ENCODE measurements at regions not wholly inside any gene's neighbourhood (a gene's known extent, or its start where the extent isn't known, plus 50 kb on each side); places are given as distances from the start of the nearest gene placed in this dataset.
"Not testable (repeated sequence)": the region's sequence is repeated elsewhere in the genome, so short reads cannot be mapped to it uniquely, and the experiment has no call there.

GRCh38 chr7:153052206-153052605 lies 292.7 kb downstream of the ACTR3B start:
- DNase-seq (ENCODE audit: insufficient read length) (no peak), FAIRE-seq (no peak)
- TF ChIP-seq POLR2A (IDR thresholded peaks at IDR 0.05; ENCODE audit: low read depth, low read length) = no peak
- no peak for TF ChIP-seq TAF1 (IDR thresholded peaks at IDR 0.05; ENCODE audit: borderline replicate concordance, low read depth, low read length)
- no peak for TF ChIP-seq POLR2AphosphoS5 (IDR thresholded peaks at IDR 0.05; ENCODE audit: low read depth, low read length)

DNA sequence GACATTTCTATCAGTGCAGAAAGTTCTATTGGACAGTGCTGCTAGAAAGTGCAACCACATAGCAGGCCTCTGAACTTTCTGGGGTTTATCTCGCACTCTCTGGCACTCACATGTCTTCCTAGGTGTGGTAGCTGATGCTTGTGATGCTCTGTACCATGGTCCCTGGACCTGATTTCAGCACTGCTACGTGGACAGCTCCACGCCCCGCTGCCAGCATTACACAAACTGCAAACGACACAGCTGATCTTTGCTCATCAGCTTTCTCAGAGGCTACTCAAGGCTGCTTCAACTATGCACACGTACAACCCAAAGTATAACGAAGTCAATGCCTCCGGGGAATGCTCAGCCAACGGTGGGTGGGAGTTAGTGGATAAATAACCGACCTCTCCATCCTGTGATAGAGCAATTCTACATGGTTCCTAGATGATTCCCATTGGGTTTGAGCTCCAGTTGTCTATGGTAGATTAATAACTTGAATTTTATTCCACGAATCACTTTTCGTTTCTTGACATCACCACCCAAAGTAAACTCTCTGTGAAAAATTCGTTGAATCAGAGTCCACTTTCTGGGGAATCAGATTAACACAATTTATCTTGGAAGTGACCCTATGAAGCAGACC lies 302.5 kb downstream of the ACTR3B start:
- FAIRE-seq (no peak), DNase-seq (ENCODE audit: insufficient read length) (no peak)
- TF ChIP-seq POLR2AphosphoS5 (IDR thresholded peaks at IDR 0.05; ENCODE audit: low read depth, low read length) (no peak), TAF1 (IDR thresholded peaks at IDR 0.05; ENCODE audit: borderline replicate concordance, low read depth, low read length) (no peak), POLR2A (IDR thresholded peaks at IDR 0.05; ENCODE audit: low read depth, low read length) (no peak)

DNA sequence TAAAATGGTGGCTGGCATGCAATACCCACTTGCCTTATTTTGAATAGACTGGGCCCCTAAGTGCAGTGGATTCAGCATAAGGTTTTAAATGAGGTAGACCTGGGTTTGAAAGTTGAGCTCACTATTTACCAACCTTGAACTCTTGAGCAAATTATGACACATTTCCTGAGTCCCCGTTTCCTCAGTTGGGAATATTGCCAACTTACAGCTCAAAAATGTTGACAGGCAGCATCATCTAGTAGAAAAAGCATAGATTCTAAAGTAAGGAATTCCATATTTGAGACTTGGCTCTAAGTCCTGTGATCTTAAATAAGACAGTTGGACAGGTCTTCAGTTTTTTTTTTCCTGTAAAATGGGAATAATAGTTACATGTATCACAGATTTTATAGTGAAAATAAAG lies 305.5 kb downstream of the ACTR3B start:
- TF ChIP-seq POLR2A (IDR thresholded peaks at IDR 0.05; ENCODE audit: low read depth, low read length) = no peak
- no peak for TF ChIP-seq POLR2AphosphoS5 (IDR thresholded peaks at IDR 0.05; ENCODE audit: low read depth, low read length)
- TF ChIP-seq TAF1 (IDR thresholded peaks at IDR 0.05; ENCODE audit: borderline replicate concordance, low read depth, low read length) = no peak
- no peak for DNase-seq (ENCODE audit: insufficient read length)
- no peak for FAIRE-seq

DNA sequence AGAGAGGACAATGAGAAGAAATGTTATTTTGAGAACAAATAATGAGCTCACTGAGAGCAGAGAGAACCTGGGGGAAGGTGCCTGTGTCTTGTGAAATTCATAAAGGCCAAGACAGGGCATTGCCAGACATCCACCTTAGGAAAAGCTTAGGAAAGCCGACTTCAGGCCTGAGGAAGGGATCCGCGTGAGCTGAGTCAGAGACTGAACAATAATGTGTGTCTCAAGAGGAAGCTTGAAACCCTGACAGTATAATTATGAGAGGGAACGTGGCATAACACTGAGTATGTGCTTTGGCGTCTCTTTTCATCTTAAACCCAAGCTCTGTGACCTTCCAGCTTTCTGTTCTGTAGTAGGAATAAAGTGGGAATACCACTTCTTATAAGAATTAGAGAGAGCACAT lies 307.2 kb downstream of the ACTR3B start:
- DNase-seq (ENCODE audit: insufficient read length) = no peak
- TF ChIP-seq TAF1 (IDR thresholded peaks at IDR 0.05; ENCODE audit: borderline replicate concordance, low read depth, low read length) (no peak), POLR2A (IDR thresholded peaks at IDR 0.05; ENCODE audit: low read depth, low read length) (no peak), POLR2AphosphoS5 (IDR thresholded peaks at IDR 0.05; ENCODE audit: low read depth, low read length) (no peak)
- FAIRE-seq = no peak

DNA sequence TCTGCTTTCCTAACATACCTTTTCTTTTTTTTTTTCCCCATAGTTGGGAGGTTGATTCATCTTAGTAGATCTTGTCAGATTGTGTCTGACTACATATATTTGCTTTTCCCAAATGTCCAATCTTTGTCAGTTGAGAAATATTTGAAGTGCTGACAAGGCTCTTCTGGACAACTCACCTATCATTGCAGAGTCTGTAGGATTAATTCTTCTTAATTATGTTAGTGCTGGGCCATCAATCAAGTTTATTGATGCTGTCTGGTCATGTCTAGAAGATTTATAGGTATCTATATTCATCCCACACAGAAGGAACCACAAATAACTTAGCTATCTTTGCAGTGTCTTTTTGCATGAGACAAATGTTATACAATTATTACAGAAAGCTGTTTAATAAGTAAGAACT lies 310.6 kb downstream of the ACTR3B start:
- no peak for DNase-seq (ENCODE audit: insufficient read length)
- TF ChIP-seq POLR2AphosphoS5 (IDR thresholded peaks at IDR 0.05; ENCODE audit: low read depth, low read length) = no peak
- no peak for TF ChIP-seq TAF1 (IDR thresholded peaks at IDR 0.05; ENCODE audit: borderline replicate concordance, low read depth, low read length)
- no peak for TF ChIP-seq POLR2A (IDR thresholded peaks at IDR 0.05; ENCODE audit: low read depth, low read length)
- FAIRE-seq = no peak

- DNase-seq (ENCODE audit: insufficient read length) (no peak), FAIRE-seq (no peak)
- TF ChIP-seq TAF1 (IDR thresholded peaks at IDR 0.05; ENCODE audit: borderline replicate concordance, low read depth, low read length) (no peak), POLR2A (IDR thresholded peaks at IDR 0.05; ENCODE audit: low read depth, low read length) (no peak), POLR2AphosphoS5 (IDR thresholded peaks at IDR 0.05; ENCODE audit: low read depth, low read length) (no peak)
Measured at GRCh38 chr7:153072806-153073205, 313.3 kb downstream of the ACTR3B start.

DNA sequence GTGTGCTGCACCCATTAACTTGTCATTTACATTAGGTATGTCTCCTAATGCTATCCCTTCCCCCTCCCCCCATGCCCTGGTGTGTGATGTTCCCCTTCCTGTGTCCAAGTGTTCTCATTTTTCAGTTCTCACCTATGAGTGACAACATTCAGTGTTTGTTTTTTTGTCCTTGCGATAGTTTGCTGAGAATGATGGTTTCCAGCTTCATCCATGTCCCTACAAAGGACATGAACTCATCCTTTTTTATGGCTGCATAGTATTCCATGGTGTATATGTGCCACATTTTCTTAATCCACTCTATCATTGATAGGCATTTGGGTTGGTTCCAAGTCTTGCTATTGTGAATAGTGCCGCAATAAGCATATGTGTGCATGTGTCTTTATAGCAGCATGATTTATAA lies 316.7 kb downstream of the ACTR3B start:
- DNase-seq (ENCODE audit: insufficient read length); FAIRE-seq: not testable (repeated sequence)

GRCh38 chr7:153081496-153081895 lies 321.9 kb downstream of the ACTR3B start:
- DNase-seq (ENCODE audit: insufficient read length) (no peak), FAIRE-seq (no peak)
- no peak for TF ChIP-seq POLR2A (IDR thresholded peaks at IDR 0.05; ENCODE audit: low read depth, low read length)
- no peak for TF ChIP-seq TAF1 (IDR thresholded peaks at IDR 0.05; ENCODE audit: borderline replicate concordance, low read depth, low read length)
- no peak for TF ChIP-seq POLR2AphosphoS5 (IDR thresholded peaks at IDR 0.05; ENCODE audit: low read depth, low read length)

GRCh38 chr7:153084278-153084677 lies 324.7 kb downstream of the ACTR3B start:
- TF ChIP-seq TAF1 (IDR thresholded peaks at IDR 0.05; ENCODE audit: borderline replicate concordance, low read depth, low read length) (no peak), POLR2A (IDR thresholded peaks at IDR 0.05; ENCODE audit: low read depth, low read length) (no peak), POLR2AphosphoS5 (IDR thresholded peaks at IDR 0.05; ENCODE audit: low read depth, low read length) (no peak)
- FAIRE-seq (no peak), DNase-seq (ENCODE audit: insufficient read length) (no peak)

DNA sequence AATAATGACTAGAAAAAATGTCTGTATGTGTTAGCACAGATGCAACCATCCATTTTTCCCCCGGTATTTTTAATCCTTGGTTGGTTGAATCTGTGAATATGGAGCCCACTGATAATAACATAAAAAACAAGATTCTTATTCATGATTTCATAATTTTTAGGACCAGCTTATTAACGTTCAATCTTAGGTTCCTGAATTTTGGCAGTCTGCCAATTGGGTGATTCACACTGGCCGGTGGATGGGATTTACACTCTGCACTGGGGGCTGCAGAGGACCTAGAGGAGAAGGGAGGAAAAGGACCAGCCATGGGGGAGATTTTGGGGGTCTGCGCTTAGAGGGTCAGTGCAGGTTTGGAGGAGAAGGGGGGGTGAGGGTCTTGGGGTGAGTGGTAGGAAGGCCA lies 327.9 kb downstream of the ACTR3B start:
- TF ChIP-seq POLR2A (IDR thresholded peaks at IDR 0.05; ENCODE audit: low read depth, low read length) (no peak), TAF1 (IDR thresholded peaks at IDR 0.05; ENCODE audit: borderline replicate concordance, low read depth, low read length) (no peak), POLR2AphosphoS5 (IDR thresholded peaks at IDR 0.05; ENCODE audit: low read depth, low read length) (no peak)
- FAIRE-seq = no peak
- no peak for DNase-seq (ENCODE audit: insufficient read length)

DNA sequence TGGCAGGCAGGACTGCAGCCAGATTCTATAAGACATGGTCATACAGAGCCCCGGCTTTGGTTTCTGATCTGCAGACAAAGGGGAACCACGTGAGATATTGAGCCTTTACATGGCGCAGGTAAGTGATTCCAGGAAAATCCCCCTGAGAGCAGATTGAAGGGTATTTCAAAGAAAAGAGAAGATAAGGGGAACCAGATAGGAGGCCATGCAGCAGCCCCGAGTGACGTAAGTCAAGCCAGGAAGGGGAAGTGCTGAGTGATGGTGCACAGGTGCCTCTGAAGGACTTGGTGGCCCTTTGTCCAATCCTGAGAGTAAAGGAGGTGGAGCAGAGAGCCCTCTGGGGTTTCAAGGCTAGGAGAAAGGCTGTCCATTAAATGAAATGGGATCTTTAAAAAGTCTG lies 329.0 kb downstream of the ACTR3B start:
- FAIRE-seq (no peak), DNase-seq (ENCODE audit: insufficient read length) (no peak)
- TF ChIP-seq POLR2AphosphoS5 (IDR thresholded peaks at IDR 0.05; ENCODE audit: low read depth, low read length) (no peak), TAF1 (IDR thresholded peaks at IDR 0.05; ENCODE audit: borderline replicate concordance, low read depth, low read length) (no peak), POLR2A (IDR thresholded peaks at IDR 0.05; ENCODE audit: low read depth, low read length) (no peak)

DNA sequence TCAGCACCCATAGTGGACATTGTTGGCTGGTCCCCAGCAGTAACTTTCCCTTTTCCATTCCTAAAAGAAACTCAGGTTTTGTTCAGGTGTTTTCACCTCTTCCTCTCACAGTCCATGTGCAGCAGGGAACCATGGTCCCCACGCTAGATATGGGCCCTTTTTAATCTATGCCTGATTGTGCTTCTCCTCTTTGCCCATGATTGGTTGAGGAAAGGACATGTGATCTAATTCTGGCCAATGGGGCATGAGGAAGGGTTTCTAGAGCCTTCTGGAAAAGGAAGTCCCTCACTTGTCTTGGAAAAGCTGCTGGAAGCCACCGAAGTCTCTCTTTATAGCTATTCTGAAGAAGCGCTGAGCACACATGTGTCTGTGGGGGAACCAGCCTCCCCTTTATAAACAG lies 330.7 kb downstream of the ACTR3B start:
- TF ChIP-seq POLR2AphosphoS5 (IDR thresholded peaks at IDR 0.05; ENCODE audit: low read depth, low read length) (no peak), TAF1 (IDR thresholded peaks at IDR 0.05; ENCODE audit: borderline replicate concordance, low read depth, low read length) (no peak), POLR2A (IDR thresholded peaks at IDR 0.05; ENCODE audit: low read depth, low read length) (no peak)
- FAIRE-seq = no peak
- no peak for DNase-seq (ENCODE audit: insufficient read length)

GRCh38 chr7:153090764-153091163 lies 331.2 kb downstream of the ACTR3B start:
- DNase-seq (ENCODE audit: insufficient read length) (no peak), FAIRE-seq (no peak)
- TF ChIP-seq POLR2AphosphoS5 (IDR thresholded peaks at IDR 0.05; ENCODE audit: low read depth, low read length) (no peak), TAF1 (IDR thresholded peaks at IDR 0.05; ENCODE audit: borderline replicate concordance, low read depth, low read length) (no peak), POLR2A (IDR thresholded peaks at IDR 0.05; ENCODE audit: low read depth, low read length) (no peak)
